HG02885 (cell line): ENCODE measurements at regions not wholly inside any gene's neighbourhood (a gene's known extent, or its start where the extent isn't known, plus 50 kb on each side); places are given as distances from the start of the nearest gene placed in this dataset.

Experiments
- ATAC-seq: cut with Tn5 transposase; IDR thresholded peaks from one replicate; pipeline ENCODE4 v1.9.1; 2021; ENCODE audit warnings: mild to moderate bottlenecking; ENCODE audit not compliant: unreplicated experiment, poor library complexity

DNA sequence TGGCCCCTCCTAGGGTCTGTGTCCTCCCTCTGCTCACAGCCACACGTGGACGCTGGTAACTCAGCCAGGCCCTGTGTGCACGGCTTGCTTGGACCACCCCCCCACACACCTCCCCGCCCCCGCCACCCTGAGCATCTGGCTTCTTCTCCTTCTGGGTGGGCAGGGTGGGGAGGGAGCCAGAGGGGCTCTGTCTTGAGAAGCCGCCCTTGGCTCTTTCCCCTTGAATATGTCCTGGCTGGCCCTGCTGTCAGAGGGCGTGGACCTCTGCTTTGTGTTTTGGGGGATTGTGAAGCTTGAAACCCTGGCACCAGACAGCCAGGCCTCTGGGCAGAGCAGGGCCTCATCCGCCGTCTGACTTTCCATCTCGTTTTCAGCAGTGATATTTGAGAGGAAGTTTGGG is 72.1 kb downstream of the GLI2 start:
- no peak for ATAC-seq

DNA sequence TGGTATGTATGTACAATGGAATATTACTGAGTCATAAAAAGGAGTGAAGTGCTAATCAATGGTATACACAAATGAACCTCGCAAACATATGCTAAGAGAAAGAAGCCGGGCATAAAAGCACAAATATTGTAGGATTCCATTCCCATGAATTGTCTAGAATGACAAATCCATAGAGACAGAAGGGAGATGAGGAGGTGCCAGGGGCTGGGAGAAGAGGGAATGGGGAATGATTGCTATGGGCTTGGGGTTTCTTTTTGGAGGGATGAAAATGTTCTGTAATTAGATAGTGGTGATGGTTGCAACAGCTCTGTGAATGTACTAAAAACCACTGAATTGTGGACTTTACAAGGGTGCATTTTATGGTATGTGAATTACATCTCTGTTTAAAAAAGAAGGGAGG is 73.5 kb downstream of the GLI2 start:
- ATAC-seq = no peak

DNA sequence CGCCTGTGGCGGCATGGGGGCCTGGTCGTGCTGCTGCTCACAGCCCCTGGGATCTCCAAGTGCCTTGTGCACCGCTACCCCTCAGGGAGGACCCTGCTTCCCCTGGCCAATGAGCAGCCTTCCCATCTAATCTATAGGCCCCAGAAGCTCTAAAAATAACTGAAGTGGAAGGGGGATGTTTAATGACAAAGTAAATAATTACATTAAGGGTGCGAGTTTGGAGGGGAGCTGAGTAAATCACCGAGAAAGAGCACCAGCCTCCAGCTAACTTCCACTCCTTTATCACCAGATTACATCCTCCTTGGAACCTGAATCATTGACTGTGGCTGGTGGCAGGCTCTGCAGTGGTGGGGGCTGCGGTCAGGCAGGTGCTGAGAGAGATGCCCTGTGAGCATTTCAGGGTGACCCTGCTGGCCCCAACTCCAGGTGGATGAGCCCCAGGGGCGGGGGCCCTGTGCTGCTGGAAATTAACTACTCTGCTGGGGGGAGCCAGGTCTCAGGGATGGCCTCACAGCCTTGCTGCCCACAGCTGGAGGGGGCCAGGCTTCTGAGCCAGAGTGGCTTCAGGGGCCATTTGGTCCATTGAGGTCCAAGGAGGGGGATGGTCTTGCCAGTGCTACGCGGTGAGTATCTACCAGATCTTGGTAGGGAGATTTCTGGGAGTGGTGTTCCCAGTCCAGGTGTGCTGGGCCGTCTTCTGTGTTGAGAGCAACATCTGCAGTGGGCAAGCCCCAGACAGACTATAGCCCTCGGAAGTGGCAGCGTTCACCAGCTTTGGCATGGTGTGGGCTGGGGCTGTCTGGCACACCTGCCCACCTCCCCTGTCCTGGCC is 74.2 kb downstream of the GLI2 start:
- no peak for ATAC-seq

DNA sequence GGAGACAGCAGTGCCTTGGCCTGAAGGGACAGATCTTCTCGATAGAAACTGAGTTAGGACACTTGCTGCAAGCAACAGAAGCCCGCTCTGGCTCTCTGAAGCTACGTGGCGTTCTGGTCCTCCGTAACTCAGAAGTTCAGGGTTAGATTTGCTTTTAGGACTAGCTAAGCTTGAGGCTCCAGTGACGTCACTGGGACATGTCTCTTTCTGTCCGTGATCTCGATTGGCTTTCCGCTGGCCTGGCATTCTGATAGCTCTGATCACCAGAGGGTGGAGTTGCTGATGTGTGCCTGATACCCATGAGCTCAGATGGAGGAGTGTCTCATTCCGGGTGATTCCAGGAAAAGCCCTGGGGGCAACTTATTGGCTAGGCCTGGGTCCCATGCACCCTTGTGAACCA is 75.0 kb downstream of the GLI2 start:
- no peak for ATAC-seq

DNA sequence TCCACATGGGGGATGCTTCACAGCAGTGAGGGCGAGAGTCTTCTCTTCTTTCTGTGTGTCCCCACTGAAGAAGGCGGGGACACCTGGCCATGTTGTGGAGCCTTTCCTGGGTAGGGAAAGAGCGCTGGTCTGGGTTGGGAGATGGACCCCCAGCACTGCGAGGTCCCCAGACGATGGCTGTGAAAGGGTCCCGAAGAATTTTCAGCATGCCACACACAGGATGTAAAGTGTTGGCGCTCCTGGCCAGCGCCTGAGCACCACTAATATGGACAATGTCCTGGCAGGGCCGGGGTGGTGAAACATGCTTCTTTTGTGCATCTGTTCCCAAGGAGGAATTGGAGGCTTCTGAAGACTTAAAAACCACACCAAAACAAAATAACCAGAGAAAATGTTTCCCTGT is 77.2 kb downstream of the GLI2 start:
- ATAC-seq = no peak

DNA sequence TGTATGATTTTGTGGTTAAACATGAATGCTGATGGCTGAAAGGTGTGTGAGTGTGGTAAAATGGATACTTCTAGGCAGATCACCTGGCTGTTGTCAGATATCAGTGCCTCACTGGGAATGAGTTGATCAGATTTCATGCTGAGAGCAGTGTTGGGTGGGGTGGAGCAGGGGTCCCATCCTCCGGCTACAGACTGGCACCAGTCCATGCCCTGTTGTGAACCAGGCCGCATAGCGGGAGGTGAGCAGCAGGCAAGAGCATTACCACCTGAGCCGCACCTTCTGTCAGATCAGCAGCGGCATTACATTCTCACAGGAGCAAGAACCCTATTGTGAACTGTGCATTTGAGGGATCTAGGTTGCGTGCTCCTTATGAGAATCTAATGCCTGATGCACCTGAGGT is 78.7 kb downstream of the GLI2 start:
- no peak for ATAC-seq

DNA sequence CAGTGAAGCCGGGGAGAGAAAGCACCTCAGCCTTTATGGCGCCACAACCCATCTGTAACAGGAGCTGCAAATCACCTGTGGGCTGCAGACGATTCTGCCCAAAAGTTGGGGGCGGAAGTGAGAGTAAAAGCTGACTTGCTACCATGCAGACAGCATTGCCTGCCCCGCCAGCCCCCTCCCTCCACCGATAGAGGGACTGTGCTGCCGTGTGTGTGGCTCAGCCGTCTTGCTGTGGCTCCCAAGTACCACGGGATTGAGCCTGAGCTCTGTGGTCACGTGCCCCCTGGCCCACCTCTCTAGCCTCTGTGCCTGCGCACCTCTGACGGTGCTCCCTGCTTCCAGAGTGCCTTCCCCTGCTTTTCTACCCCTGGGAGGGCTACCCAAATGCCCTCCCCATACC is 79.6 kb downstream of the GLI2 start:
- no peak for ATAC-seq

DNA sequence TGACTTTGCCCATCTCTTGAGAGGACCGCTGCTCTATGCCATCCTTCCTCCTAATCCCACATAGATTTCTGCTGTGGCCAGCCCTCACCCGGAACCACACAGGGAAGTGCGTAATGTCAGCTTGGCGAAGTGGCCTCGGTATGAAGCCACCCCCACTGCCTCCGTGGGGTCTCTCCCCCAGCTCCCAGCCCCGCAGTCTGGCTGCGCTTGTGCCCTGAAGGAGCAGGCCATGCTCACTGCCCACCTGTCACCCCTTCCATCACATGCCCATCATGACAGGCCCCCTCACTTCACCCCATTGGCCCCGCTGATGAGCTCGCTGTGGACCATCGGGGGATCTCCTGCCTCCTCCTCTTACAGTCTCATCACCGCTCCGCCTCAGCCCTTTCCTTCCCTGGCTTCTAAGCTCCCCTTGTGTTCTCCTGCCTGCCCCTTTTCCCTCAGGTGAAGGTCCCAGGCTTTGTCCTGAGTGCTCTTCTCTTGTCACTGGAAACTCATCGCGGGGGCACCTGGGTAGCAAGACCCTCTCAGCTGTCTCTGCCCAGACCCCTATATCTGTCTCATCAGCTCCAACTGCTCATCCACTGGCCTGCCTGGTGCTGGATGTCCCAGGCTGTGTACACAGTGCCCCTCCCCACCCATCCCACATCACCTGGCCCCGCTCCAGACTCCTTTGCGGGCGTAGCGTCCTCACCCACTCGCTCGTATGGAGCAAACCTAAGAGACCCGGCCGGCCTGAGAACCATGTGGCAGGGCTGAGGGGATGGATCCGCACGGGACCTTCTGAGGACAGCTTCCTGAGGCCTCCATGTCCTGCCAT is 81.7 kb downstream of the GLI2 start:
- ATAC-seq = no peak

DNA sequence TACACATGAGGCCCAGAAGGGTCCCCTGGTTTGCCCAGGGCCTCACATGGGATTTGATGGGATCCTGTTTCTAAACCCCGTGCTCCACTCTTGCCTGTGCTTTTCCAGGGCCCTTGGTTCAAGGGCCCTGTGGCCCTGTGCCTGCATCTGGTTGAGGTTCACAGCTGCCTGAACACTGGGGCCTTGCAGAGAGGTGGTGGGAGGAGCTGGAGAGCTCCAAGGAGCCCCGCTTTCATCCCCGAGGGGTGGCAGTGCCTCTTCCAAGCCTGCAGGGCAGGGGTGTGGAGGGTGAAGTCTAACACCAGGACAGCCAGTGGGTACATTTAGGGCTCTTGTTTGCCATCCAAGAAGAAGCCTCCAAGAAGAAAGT is 82.3 kb downstream of the GLI2 start:
- ATAC-seq = no peak

DNA sequence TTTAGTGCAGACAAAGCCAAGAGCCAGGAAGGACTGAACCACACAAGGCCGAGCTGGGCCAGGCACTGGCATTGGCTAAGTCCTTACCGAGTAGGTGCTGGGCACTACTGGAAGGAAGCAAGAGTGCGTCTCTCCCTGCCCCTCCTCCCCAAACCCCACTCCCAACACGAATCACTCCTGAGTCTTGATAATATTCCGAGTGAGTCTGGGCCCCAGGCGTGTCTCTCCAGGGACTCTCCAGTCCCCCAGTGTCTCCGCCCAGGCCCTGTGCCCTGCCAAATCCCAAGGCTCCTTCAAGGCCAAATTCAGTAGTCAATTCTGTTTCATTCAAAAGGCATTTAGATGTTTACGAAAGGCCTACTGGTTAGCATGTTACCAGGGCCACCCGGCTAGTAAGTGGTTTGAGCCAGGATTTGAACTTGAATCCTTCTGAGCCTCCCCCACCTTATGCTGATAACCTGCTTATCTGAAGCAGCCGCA is 82.8 kb downstream of the GLI2 start:
- ATAC-seq = no peak

DNA sequence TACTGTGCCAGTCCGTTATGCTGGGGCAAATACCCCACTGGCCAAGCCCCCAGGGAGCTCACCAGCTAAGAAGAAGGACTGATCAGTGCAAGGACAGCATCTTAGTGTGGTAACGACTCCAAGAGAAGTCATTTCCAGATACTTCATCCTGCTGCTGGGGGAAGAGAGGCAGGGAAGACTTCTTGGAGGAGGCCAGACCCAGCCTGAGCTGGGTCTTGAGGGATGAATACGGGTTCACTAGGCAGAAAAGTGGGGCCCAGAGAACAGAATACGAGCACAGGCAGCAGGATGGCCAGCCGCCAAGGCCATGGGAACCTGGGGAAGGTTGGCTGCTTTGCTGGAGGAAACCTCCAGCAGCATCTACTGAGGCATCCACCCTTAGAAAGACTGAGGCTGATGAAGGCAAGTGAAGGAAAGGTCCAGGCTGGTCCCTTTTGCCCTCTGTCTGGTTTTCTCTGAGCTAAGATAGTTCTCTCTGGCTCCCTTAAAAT is 84.1 kb downstream of the GLI2 start:
- ATAC-seq = no peak

DNA sequence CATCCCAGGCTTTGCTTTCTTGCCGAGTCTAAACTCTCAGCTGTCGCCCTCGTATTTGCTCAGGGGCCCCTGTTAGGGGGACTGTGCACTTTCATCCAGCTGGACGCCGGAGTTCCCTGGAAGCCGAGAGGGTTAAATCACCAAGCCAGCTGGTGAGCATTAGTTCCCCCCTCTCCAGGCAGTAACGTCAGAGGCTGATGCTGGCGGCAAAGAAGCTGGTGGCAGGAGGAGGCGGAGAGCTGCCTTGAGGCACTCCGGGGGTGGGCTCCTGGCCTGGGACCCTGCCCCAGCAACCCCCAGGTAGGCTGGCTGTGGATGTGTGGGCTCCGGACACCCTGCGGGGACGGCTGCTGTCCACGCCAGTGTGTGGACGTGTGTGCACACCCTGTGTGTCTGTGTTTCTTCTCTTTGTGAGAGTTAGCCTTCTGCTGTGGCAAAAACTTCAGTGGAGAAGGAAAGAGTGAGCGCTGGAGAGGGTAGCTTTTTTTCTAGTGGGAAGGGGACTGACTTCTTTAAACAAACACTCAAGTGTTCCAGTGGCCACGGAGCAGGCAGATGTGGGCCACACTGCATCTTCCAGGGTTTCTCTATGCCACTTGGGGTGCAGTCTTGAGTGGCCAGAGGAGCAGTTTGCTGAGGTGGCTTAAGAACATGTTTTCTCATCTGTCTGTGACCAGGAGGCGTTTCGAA is 84.7 kb downstream of the GLI2 start:
- no peak for ATAC-seq

DNA sequence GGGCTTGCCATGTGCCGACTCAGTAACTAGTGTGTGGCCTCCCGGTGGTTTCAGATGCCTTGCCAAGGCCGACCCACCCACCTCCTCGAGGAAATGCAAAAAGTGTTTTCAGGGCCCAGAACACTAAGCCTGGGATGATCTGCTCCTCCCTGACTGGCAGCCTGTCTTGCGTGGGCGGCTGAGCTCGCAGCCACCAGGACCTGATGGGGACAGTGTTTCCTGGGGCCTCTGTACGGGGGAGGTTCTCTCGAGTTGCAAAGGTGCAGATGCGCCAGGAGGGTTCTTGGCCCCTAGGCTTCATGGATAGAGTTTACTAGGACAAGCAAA is 85.2 kb downstream of the GLI2 start:
- no peak for ATAC-seq

DNA sequence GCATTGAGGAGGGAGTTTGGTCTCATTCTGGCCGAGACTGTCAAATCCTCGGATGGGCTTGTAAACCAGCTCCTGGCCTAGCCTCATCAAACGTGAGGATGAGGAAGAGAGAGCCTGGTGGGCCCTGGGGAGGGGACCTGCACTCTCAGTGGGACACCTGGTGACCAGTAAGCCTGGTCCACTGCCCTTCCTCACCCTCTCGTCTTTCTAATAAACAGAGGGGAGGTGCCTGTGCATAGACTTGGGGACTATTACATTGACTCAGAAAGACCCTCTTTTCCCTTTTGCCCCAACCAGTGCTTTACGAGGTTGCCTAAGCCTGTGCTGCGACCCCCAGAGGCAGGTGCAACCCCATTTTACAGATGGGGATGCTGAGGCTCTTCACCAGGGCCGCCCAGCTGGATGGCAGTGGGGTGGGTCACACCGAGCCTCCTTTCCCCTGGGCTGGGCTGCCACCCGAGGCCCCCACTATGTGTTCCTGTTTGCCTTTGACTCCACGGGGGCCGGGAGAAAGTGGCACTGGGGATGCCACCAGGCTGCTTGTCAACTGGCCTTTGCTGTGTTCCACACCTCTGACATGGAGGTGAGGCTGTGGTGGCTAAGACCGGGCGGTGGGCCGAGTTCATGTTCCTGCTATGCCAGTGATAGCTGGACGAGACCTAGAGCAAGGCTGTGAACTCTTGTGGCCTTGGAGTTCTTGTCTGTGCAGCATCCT is 85.9 kb downstream of the GLI2 start:
- no peak for ATAC-seq

DNA sequence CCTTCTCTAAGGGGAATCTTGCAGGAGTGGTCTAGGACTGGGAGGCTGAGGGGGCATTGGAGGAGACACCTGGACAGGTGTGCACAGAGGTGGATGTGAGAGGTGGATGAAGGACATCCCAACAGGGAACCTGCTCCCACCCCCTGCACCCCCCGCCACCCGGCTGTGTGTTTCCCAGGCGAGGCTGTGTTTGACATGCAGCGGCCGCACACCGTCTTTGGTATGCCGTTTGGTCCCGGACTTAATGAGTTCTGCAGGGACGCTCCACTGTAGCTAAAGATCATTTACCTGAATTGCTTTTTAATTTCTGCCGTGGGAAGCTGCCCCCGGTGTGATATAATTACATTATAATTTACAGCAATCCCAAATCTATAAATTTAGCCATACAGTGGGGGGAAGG is 87.3 kb downstream of the GLI2 start:
- ATAC-seq = no peak

DNA sequence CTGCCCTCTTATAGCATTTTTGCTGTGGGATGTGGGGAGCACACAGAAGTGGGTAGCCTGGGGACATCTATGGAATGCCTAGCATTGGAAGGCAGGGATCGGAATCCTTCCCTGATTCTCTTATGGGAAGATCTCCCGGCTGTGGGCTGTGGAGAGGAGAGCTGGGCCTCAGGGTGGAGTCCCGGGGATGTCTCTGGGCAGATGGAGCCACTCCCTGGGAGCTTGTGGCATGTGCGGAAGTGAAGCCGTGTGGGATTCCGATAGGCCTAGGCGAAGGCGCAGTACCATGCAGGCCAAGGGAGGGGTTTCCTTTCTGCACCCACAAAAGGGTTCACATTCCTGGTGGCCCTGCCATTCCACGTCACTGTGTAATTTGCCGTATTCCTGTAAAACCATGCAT is 87.9 kb downstream of the GLI2 start:
- ATAC-seq = no peak

DNA sequence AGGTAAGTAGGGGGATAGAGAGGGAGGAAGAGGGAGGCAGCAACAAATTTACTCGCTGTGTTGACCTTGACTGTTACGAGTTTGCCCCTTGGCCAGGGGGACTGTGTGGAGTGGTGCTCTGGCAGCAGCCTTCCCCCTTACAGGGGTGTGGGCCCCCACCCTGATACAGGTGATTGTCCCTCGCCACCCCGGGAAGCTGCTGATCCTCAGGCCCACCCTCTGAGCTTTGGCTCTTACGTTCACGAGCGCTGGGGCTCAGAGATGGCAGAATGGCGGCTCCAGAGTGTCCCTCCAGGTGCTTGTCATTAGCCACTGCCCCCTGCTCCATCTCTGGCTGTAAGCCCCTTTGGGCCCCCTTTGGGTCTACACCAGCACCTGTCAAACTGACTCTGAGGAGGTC is 88.6 kb downstream of the GLI2 start:
- no peak for ATAC-seq

DNA sequence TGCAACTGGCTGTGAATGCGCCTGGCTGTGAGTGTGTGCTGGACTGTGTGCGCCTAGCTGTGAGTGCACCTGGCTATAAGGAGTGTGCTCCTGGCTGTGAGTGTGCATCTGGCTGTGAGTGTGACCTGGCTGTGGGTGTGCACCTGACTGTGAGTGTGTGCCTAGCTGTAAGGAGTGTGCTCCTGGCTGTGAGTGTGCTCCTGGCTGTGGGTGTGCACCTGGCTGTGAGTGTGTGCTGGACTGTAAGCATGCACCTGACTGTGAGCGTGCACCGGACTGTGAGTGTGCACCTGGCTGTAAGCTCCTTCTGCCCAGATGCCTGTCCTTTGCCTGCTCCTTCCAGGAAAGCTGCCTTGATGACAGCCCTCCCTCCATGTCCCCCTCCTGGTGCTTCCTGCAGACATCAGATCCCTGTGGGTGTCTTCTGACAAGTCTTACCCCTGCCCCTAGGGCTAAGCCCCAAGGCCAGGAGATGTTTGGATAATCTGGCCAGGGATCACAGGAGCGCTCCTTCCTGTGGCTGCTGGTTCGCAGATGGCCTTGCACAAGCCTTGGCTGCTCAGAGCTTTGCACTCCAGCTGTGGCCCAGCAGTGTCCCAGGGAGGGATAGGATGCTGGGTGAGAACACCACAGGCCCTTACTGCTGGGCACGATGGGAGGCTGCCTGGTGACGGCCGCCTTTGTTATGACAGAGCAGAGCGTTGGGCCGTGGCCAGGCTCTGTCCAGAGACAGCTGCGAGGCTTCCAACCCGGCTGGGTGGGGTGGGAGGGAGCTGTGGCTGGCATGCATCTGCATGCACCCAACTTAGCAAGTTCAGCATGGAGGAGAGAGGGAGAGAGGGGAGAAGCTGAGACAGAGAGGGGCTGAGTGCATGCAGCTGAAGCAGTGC is 89.9 kb downstream of the GLI2 start:
- ATAC-seq = no peak

DNA sequence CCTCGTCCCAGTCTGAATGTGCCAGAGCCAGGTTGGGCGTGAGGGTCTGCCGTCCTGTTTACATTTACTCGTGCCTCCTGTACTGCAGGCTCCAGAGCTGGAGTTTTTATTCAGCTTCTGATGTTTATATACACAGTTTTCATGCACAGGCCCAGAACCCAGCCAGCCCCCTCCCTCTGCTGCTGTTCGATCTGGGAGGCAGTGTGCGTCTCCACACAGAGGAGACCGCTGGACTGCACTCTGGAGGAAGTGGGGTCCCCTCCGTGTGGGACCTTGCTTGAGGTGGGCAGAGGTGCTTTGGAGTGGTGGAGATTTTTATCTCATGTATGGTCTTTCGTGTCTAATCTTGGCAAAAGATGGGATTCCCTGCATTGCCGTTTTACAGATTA is 90.6 kb downstream of the GLI2 start:
- no peak for ATAC-seq
